ENCODE measurements at regions not wholly inside any gene's neighbourhood (a gene's known extent, or its start where the extent isn't known, plus 50 kb on each side); places are given as distances from the start of the nearest gene placed in this dataset.

GRCh38 chr17:12376276-12376675 is 289.4 kb upstream of the MYOCD start:
- no peak for DNase-seq (ENCODE audit: low spot score)
- no peak for TF ChIP-seq CTCF (IDR thresholded peaks at IDR 0.05; ENCODE audit: extremely low read depth, insufficient read depth, missing control alignments)
- in situ Hi-C loops (cut with MboI; ENCODE audit: low pct_unique_long_range_greater_than_20kb, low sequenced_read_pairs, unreplicated experiment): no loop called here

- in situ Hi-C loops (cut with MboI; ENCODE audit: low pct_unique_long_range_greater_than_20kb, low sequenced_read_pairs, unreplicated experiment): no loop called here
- DNase-seq (ENCODE audit: low spot score): no peak
- no peak for TF ChIP-seq CTCF (IDR thresholded peaks at IDR 0.05; ENCODE audit: extremely low read depth, insufficient read depth, missing control alignments)
These were observed 279.5 kb upstream of the MYOCD start for GRCh38 chr17:12386225-12386624.

GRCh38 chr17:12388226-12388625 is 277.5 kb upstream of the MYOCD start:
- DNase-seq (ENCODE audit: low spot score): no peak
- in situ Hi-C loops (cut with MboI; ENCODE audit: low pct_unique_long_range_greater_than_20kb, low sequenced_read_pairs, unreplicated experiment): no loop called here
- no peak for TF ChIP-seq CTCF (IDR thresholded peaks at IDR 0.05; ENCODE audit: extremely low read depth, insufficient read depth, missing control alignments)

GRCh38 chr17:12389421-12389820 is 276.3 kb upstream of the MYOCD start:
- TF ChIP-seq CTCF (IDR thresholded peaks at IDR 0.05; ENCODE audit: extremely low read depth, insufficient read depth, missing control alignments): no peak
- DNase-seq (ENCODE audit: low spot score): no peak
- in situ Hi-C loops (cut with MboI; ENCODE audit: low pct_unique_long_range_greater_than_20kb, low sequenced_read_pairs, unreplicated experiment): no loop called here

- in situ Hi-C loops (cut with MboI; ENCODE audit: low pct_unique_long_range_greater_than_20kb, low sequenced_read_pairs, unreplicated experiment): no loop called here
- no peak for DNase-seq (ENCODE audit: low spot score)
- TF ChIP-seq CTCF (IDR thresholded peaks at IDR 0.05; ENCODE audit: extremely low read depth, insufficient read depth, missing control alignments): no peak
These were observed 275.1 kb upstream of the MYOCD start for GRCh38 chr17:12390631-12391030.

GRCh38 chr17:12391468-12391867 is 274.2 kb upstream of the MYOCD start:
- in situ Hi-C loops (cut with MboI; ENCODE audit: low pct_unique_long_range_greater_than_20kb, low sequenced_read_pairs, unreplicated experiment): no loop called here
- TF ChIP-seq CTCF (IDR thresholded peaks at IDR 0.05; ENCODE audit: extremely low read depth, insufficient read depth, missing control alignments): no peak
- DNase-seq (ENCODE audit: low spot score): no peak
